GM03348 (cell line): ENCODE measurements at regions not wholly inside any gene's neighbourhood (a gene's known extent, or its start where the extent isn't known, plus 50 kb on each side); places are given as distances from the start of the nearest gene placed in this dataset.

Experiments used
- DNase-seq: peaks from one replicate; pipeline ENCODE4 v3.0.0; 2012; ENCODE audit warnings: low spot score

GRCh38 chr3:59698091-59698490 is 648.3 kb upstream of the CFAP20DC start:
- no peak for DNase-seq

GRCh38 chr3:59696783-59697182 is 647.0 kb upstream of the CFAP20DC start:
- no peak for DNase-seq

- DNase-seq = no peak
Observed at GRCh38 chr3:59695860-59696259, 646.0 kb upstream of the CFAP20DC start.

GRCh38 chr3:59692117-59692516 is 642.3 kb upstream of the CFAP20DC start:
- no peak for DNase-seq

- no peak for DNase-seq
Observed at GRCh38 chr3:59690886-59691285, 641.1 kb upstream of the CFAP20DC start.

GRCh38 chr3:59688636-59689035 is 638.8 kb upstream of the CFAP20DC start:
- no peak for DNase-seq

- no peak for DNase-seq
Observed at GRCh38 chr3:59685432-59685831, 635.6 kb upstream of the CFAP20DC start.

- DNase-seq = no peak
Observed at GRCh38 chr3:59684766-59685165, 634.9 kb upstream of the CFAP20DC start.

- DNase-seq = no peak
Observed at GRCh38 chr3:59680919-59681318, 631.1 kb upstream of the CFAP20DC start.

GRCh38 chr3:59677747-59678702 is 628.2 kb upstream of the CFAP20DC start:
- DNase-seq = no peak

- no peak for DNase-seq
Observed at GRCh38 chr3:59675495-59675894, 625.7 kb upstream of the CFAP20DC start.

- DNase-seq = no peak
Observed at GRCh38 chr3:59663076-59663850, 613.4 kb upstream of the CFAP20DC start.

GRCh38 chr3:59660852-59661625 is 611.2 kb upstream of the CFAP20DC start:
- DNase-seq = no peak

GRCh38 chr3:59660376-59660775 is 610.6 kb upstream of the CFAP20DC start:
- peak; percentile 25 for DNase-seq

- DNase-seq = no peak
Observed at GRCh38 chr3:59659755-59660154, 609.9 kb upstream of the CFAP20DC start.

GRCh38 chr3:59658866-59659265 is 609.0 kb upstream of the CFAP20DC start:
- no peak for DNase-seq

- DNase-seq = no peak
Observed at GRCh38 chr3:59658274-59658673, 608.4 kb upstream of the CFAP20DC start.

GRCh38 chr3:59655418-59656015 is 605.7 kb upstream of the CFAP20DC start:
- DNase-seq = no peak

- no peak for DNase-seq
Observed at GRCh38 chr3:59654480-59655417, 604.9 kb upstream of the CFAP20DC start.

- peak; percentile 41 for DNase-seq
Observed at GRCh38 chr3:59654123-59654479, 604.3 kb upstream of the CFAP20DC start.
